SK-N-SH (cell line): ENCODE measurements at regions not wholly inside any gene's neighbourhood (a gene's known extent, or its start where the extent isn't known, plus 50 kb on each side); places are given as distances from the start of the nearest gene placed in this dataset.

Experiments
- ELF1 ChIP-seq: IDR thresholded peaks from 2 replicates; pipeline ENCODE4 v1.4.0; 2012
- EP300 ChIP-seq, 2 experiments: IDR thresholded peaks; 2 replicates each; pipeline versions ENCODE4 v1.4.0 to v1.6.1; 2012; ENCODE audit warnings: borderline replicate concordance in 1 of 2, low read depth in 1 of 2, low read length in 1 of 2
- EZH2phosphoT487 ChIP-seq: fragments of 200-600 bp; sonication (generic); IDR thresholded peaks from 2 replicates; pipeline ENCODE4 v1.6.1; 2017; ENCODE audit warnings: low read depth, mixed run types, mild to moderate bottlenecking, antibody characterized with exemption, moderate library complexity, borderline replicate concordance
- MXI1 ChIP-seq: IDR thresholded peaks from 2 replicates; pipeline ENCODE4 v1.6.1; 2012; ENCODE audit warnings: mild to moderate bottlenecking, low read depth, low read length, improper control_type of control experiment
- POLR2AphosphoS5 ChIP-seq: IDR thresholded peaks from 2 replicates; pipeline ENCODE4 v1.6.1; 2012; ENCODE audit warnings: low read depth, low read length
- RAD21 ChIP-seq: IDR thresholded peaks from 2 replicates; pipeline ENCODE4 v1.6.1; 2012; ENCODE audit warnings: mild to moderate bottlenecking, low read length
- RFX5 ChIP-seq: IDR thresholded peaks from 2 replicates; pipeline ENCODE4 v1.6.1; 2012; ENCODE audit warnings: mild to moderate bottlenecking, improper control_type of control experiment, low read length
- TAF1 ChIP-seq: IDR thresholded peaks from 2 replicates; pipeline ENCODE4 v1.6.1; 2012; ENCODE audit warnings: low read depth, mild to moderate bottlenecking, low read length, moderate library complexity, borderline replicate concordance
- TF ChIP-seq, protein P1 (sequence below): IDR thresholded peaks from 2 replicates; pipeline ENCODE4 v1.4.0; 2012; ENCODE audit warnings: low read depth, borderline replicate concordance
- TF ChIP-seq, protein P2 (sequence below): fragments of 200-600 bp; sonication (generic); IDR thresholded peaks from 2 replicates; pipeline ENCODE4 v1.6.1; 2017; ENCODE audit warnings: antibody characterized with exemption, mild to moderate bottlenecking, moderate library complexity
- TF ChIP-seq, protein P3 (sequence below): IDR thresholded peaks from 2 replicates; pipeline ENCODE4 v1.6.1; 2012; ENCODE audit warnings: mild to moderate bottlenecking, low read depth, low read length, moderate library complexity
- TF ChIP-seq, protein P4 (sequence below): IDR thresholded peaks from 2 replicates; pipeline ENCODE4; 2012
- TF ChIP-seq, protein P5 (sequence below): IDR thresholded peaks from 2 replicates; pipeline ENCODE4 v1.4.0; 2012; ENCODE audit warnings: low read depth

DNA sequence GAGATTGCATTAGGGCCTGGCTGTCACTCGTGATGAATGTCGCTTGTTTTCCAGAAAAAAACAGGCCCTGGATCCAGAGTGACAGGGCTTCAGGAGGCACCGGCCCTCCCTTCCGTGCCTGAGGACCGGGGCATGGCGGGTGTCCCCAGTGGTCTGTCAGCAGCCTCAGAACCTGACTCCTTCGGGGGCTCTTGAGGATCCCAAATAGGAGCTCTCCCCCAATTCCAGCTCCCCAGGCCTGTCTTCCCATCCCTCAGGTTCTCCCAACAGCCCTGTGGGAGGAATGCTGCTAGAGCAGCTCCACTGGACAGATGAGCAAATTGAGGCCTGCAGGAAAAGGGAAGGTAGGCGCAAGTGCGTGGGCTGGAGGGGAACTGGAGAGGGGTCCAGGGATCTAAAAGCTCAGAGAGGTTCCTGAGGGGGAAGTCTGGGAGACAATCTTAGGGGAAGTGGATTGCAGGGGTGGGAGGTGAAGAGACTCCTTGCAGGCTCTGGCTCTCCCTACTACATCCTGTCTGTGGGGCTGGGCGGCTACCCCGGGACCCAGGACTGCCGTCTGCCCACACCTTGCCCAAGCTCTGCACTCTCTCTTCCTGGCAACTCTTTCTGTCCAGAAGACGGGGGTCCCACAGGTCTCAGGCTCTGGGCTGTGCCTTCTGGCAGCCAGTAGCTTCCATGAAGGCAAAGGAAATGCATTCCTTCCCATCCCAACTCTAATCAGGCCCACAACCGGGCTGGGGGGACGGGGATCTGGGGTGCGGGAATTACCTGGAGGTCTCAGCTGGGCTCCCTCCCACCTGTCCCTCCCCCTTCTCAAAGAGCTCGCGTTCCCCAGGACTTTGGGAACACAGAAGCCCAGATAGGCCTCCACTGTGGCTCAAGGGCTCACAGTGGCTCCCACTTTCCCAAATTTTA, 105.7 kb upstream of the CASZ1 start:
- TF ChIP-seq POLR2AphosphoS5: no peak
- TF ChIP-seq, protein P1, sequence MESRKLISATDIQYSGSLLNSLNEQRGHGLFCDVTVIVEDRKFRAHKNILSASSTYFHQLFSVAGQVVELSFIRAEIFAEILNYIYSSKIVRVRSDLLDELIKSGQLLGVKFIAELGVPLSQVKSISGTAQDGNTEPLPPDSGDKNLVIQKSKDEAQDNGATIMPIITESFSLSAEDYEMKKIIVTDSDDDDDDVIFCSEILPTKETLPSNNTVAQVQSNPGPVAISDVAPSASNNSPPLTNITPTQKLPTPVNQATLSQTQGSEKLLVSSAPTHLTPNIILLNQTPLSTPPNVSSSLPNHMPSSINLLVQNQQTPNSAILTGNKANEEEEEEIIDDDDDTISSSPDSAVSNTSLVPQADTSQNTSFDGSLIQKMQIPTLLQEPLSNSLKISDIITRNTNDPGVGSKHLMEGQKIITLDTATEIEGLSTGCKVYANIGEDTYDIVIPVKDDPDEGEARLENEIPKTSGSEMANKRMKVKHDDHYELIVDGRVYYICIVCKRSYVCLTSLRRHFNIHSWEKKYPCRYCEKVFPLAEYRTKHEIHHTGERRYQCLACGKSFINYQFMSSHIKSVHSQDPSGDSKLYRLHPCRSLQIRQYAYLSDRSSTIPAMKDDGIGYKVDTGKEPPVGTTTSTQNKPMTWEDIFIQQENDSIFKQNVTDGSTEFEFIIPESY: no peak
- TF ChIP-seq, protein P2, sequence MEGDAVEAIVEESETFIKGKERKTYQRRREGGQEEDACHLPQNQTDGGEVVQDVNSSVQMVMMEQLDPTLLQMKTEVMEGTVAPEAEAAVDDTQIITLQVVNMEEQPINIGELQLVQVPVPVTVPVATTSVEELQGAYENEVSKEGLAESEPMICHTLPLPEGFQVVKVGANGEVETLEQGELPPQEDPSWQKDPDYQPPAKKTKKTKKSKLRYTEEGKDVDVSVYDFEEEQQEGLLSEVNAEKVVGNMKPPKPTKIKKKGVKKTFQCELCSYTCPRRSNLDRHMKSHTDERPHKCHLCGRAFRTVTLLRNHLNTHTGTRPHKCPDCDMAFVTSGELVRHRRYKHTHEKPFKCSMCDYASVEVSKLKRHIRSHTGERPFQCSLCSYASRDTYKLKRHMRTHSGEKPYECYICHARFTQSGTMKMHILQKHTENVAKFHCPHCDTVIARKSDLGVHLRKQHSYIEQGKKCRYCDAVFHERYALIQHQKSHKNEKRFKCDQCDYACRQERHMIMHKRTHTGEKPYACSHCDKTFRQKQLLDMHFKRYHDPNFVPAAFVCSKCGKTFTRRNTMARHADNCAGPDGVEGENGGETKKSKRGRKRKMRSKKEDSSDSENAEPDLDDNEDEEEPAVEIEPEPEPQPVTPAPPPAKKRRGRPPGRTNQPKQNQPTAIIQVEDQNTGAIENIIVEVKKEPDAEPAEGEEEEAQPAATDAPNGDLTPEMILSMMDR: no peak
- no peak for TF ChIP-seq MXI1
- TF ChIP-seq, protein P3, sequence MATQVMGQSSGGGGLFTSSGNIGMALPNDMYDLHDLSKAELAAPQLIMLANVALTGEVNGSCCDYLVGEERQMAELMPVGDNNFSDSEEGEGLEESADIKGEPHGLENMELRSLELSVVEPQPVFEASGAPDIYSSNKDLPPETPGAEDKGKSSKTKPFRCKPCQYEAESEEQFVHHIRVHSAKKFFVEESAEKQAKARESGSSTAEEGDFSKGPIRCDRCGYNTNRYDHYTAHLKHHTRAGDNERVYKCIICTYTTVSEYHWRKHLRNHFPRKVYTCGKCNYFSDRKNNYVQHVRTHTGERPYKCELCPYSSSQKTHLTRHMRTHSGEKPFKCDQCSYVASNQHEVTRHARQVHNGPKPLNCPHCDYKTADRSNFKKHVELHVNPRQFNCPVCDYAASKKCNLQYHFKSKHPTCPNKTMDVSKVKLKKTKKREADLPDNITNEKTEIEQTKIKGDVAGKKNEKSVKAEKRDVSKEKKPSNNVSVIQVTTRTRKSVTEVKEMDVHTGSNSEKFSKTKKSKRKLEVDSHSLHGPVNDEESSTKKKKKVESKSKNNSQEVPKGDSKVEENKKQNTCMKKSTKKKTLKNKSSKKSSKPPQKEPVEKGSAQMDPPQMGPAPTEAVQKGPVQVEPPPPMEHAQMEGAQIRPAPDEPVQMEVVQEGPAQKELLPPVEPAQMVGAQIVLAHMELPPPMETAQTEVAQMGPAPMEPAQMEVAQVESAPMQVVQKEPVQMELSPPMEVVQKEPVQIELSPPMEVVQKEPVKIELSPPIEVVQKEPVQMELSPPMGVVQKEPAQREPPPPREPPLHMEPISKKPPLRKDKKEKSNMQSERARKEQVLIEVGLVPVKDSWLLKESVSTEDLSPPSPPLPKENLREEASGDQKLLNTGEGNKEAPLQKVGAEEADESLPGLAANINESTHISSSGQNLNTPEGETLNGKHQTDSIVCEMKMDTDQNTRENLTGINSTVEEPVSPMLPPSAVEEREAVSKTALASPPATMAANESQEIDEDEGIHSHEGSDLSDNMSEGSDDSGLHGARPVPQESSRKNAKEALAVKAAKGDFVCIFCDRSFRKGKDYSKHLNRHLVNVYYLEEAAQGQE: no peak
- no peak for TF ChIP-seq RFX5
- no peak for TF ChIP-seq RAD21
- no peak for TF ChIP-seq EZH2phosphoT487
- TF ChIP-seq EP300 (IDR thresholded peaks at IDR 0.05; ENCODE audit: borderline replicate concordance in 1 of 2, low read depth in 1 of 2, low read length in 1 of 2): peak in 1 of 2 experiments; percentile 53; a peak in 1 of 4 replicates
- TF ChIP-seq, protein P4, sequence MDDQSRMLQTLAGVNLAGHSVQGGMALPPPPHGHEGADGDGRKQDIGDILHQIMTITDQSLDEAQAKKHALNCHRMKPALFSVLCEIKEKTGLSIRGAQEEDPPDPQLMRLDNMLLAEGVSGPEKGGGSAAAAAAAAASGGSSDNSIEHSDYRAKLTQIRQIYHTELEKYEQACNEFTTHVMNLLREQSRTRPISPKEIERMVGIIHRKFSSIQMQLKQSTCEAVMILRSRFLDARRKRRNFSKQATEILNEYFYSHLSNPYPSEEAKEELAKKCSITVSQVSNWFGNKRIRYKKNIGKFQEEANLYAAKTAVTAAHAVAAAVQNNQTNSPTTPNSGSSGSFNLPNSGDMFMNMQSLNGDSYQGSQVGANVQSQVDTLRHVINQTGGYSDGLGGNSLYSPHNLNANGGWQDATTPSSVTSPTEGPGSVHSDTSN: peak; percentile 19; the same call in 1 of the 2 replicates
- TF ChIP-seq, protein P5, sequence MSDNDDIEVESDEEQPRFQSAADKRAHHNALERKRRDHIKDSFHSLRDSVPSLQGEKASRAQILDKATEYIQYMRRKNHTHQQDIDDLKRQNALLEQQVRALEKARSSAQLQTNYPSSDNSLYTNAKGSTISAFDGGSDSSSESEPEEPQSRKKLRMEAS: no peak
- TF ChIP-seq ELF1: no peak
- TF ChIP-seq TAF1: no peak
